Peyer's patch (tissue), 4 donors: ENCODE measurements at regions not wholly inside any gene's neighbourhood (a gene's known extent, or its start where the extent isn't known, plus 50 kb on each side); places are given as distances from the start of the nearest gene placed in this dataset.
"Not testable (repeated sequence)": the region's sequence is repeated elsewhere in the genome, so short reads cannot be mapped to it uniquely, and the experiment has no call there.

ENCODE experiments used
- DNase-seq, 3 donors: peaks; one replicate each; pipeline ENCODE4 v3.0.0-alpha.2; 2017 to 2019
- H3K27ac ChIP-seq, 4 donors: fragments of 200-600 bp; sonication (generic); one replicate each; pipeline ENCODE4 v1.5.1; 2016 to 2019
- H3K27me3 ChIP-seq, 2 donors: fragments of 200-600 bp; sonication (generic); one replicate each; pipeline ENCODE4 v1.5.1; 2019
- H3K36me3 ChIP-seq, 3 donors: fragments of 200-600 bp; sonication (generic); one replicate each; pipeline ENCODE4 v1.5.1; 2016 to 2019
- H3K4me1 ChIP-seq, 4 donors: fragments of 200-600 bp; sonication (generic); one replicate each; pipeline ENCODE4 v1.5.1; 2016 to 2019
- H3K4me3 ChIP-seq, 4 donors: fragments of 200-600 bp; sonication (generic); 1 replicate in 3 of 4; 2 replicates in 1 of 4; pipeline ENCODE4 v1.5.1; 2016 to 2019; ENCODE audit warnings: mild to moderate bottlenecking in 1 of 4
- H3K9me3 ChIP-seq, 4 donors: fragments of 200-600 bp; sonication (generic); one replicate each; pipeline ENCODE4 v1.5.1; 2016 to 2019; ENCODE audit warnings: mild to moderate bottlenecking in 1 of 4
- POLR2A ChIP-seq, 2 donors: fragments of 450-650 bp; IDR thresholded peaks; one replicate each; pipeline ENCODE4 v1.5.1; 2017; ENCODE audit warnings: antibody characterized with exemption in 2 of 2, mild to moderate bottlenecking in 2 of 2, moderate library complexity in 2 of 2
- TF ChIP-seq, protein P1 (sequence below), 6 experiments: fragments of 450-650 bp in 4 of 6; fragments of 200-600 bp in 2 of 6; sonication (generic) in 1 of 6; IDR thresholded peaks; one replicate each; pipeline ENCODE4 v1.5.1; 2017 to 2019; ENCODE audit warnings: antibody characterized with exemption in 6 of 6, mild to moderate bottlenecking in 3 of 6, moderate library complexity in 1 of 6

DNA sequence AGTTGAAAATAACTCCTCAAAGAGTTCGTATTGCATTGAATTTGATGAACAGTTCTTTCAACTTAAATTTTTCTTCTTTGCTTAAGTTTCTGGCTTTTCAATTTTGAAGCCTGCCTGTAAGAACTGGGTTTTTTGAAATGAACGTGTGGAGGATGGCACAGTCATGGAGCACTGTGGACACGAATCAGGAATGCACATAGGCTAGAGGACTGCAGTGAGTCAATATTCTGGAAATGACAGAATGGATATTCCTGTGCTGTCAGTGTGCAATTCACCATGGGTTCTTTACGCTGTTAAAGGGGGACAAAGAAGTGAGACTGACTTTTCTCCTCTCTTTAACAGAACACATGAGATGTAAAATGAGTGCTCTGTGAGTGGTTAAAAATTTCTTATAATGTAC lies 368.0 kb upstream of the AGA start:
- Histone ChIP-seq H3K27ac (no peak overlapping the region), H3K4me3 (no peak overlapping the region), H3K36me3 (no peaks in the 10 kb centered on the region), H3K27me3 (no peaks in the 10 kb centered on the region), H3K4me1 (peaks cover 0 to 4% (median 2%) of the 10 kb centered on the region in 4 donors), H3K9me3 (no peaks in the 10 kb centered on the region)
- DNase-seq, result no peak
- TF ChIP-seq, protein P1, sequence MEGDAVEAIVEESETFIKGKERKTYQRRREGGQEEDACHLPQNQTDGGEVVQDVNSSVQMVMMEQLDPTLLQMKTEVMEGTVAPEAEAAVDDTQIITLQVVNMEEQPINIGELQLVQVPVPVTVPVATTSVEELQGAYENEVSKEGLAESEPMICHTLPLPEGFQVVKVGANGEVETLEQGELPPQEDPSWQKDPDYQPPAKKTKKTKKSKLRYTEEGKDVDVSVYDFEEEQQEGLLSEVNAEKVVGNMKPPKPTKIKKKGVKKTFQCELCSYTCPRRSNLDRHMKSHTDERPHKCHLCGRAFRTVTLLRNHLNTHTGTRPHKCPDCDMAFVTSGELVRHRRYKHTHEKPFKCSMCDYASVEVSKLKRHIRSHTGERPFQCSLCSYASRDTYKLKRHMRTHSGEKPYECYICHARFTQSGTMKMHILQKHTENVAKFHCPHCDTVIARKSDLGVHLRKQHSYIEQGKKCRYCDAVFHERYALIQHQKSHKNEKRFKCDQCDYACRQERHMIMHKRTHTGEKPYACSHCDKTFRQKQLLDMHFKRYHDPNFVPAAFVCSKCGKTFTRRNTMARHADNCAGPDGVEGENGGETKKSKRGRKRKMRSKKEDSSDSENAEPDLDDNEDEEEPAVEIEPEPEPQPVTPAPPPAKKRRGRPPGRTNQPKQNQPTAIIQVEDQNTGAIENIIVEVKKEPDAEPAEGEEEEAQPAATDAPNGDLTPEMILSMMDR (IDR thresholded peaks at IDR 0.05), result no peak
- no peak for TF ChIP-seq POLR2A (IDR thresholded peaks at IDR 0.05)

DNA sequence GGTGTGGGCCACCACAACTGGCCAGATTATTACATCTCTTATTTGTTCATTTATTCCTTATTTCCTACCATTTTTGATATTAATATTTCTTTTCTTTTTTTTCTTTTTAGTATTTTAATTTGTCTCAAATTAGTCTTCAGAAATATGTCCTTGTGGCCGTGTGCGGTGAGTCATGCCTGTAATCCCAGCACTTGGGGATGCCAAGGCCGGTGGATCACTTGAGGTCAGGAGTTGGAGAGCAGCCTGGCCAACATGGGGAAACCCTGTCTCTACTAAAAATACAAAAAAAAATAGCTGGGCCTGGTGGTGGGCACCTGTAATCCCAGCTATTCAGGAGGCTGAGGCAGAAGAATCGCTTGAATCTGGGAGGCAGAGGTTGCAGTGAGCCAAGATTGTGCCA lies 376.2 kb upstream of the AGA start:
- H3K27ac ChIP-seq, H3K9me3 ChIP-seq, H3K27me3 ChIP-seq, H3K4me3 ChIP-seq, H3K4me1 ChIP-seq, H3K36me3 ChIP-seq, DNase-seq: not testable (repeated sequence)

DNA sequence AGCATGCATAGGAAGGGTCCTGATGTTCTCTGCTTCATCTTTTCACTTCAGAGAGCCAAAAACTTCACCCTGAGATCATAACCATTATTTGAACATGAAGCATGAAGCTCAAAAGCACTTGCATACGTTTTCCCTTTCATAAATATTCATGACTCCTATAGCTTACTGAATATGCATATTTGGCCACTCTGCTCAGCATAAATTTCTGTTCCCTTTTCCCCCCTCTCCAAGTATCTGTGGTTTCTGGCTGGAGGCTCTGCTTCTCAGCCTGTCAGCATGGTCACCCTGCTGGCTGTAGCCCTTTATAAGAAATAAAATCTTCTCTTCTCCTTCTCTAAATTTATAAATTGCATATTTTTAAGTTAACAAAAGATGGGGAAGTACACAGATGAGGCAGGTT lies 384.7 kb upstream of the AGA start:
- H3K4me3 ChIP-seq, result no peak overlapping the region

DNA sequence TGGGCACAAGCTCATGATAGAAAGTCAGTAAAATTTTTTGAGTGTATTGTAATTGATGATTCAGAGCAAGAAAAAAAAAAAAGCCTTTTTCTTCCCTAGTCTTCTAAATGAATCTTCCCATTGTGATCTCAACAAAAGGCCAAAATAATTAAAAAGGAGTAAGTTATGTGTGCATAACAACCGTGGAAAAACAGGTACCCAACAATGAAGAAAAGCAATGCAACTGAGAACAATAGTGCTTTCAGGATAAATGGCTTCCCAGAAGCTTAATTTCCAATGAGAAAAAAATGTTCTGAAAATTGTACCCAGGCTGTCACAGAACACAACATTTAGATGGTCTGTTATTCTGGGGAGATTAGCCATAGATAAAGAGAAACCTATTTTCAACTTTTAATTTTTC lies 399.0 kb upstream of the AGA start:
- TF ChIP-seq, protein P1 (IDR thresholded peaks at IDR 0.05), result no peak
- no peak for TF ChIP-seq POLR2A (IDR thresholded peaks at IDR 0.05)
- no peaks in the 10 kb centered on the region for H3K4me1 ChIP-seq
- DNase-seq, result no peak
- H3K27me3 ChIP-seq, result no peaks in the 10 kb centered on the region
- H3K4me3 ChIP-seq, result no peak overlapping the region
- no peaks in the 10 kb centered on the region for H3K9me3 ChIP-seq
- no peak overlapping the region for H3K27ac ChIP-seq
- no peaks in the 10 kb centered on the region for H3K36me3 ChIP-seq

More for the DNA sequence above, 384.7 kb upstream of the AGA start:
- TF ChIP-seq, protein P1 (IDR thresholded peaks at IDR 0.05), result no peak
- TF ChIP-seq POLR2A (IDR thresholded peaks at IDR 0.05), result no peak
- Histone ChIP-seq H3K9me3 (peaks cover 0 to 4% (median 0%) of the 10 kb centered on the region in 4 donors), H3K27me3 (no peaks in the 10 kb centered on the region), H3K4me1 (no peaks in the 10 kb centered on the region), H3K36me3 (no peaks in the 10 kb centered on the region), H3K27ac (no peak overlapping the region)
- DNase-seq, result no peak

DNA sequence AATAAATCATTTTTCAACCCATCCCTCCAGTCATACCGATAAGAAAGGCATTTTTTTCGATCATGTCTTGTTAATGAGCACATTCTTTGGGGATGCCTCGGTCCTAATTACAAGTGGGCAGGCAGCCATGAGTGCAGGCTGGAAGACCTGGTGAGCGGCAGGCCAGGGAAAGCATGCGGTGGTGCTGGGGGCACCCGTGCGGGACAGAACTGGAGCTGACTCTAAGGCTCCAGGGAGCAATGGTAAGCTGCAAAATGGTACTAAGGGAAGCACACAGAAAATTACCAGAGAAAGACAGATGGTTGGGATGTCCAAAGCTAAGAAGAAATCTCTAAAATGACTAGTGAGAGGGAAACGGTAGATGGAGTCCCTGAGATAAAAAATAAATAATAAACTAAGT lies 411.0 kb upstream of the AGA start:
- Histone ChIP-seq H3K27me3 (no peaks in the 10 kb centered on the region), H3K4me1 (no peaks in the 10 kb centered on the region), H3K4me3 (no peak overlapping the region), H3K36me3 (no peaks in the 10 kb centered on the region), H3K27ac (no peak overlapping the region), H3K9me3 (peaks cover 0 to 4% (median 0%) of the 10 kb centered on the region in 4 donors)
- DNase-seq, result no peak
- TF ChIP-seq POLR2A (IDR thresholded peaks at IDR 0.05), result no peak
- TF ChIP-seq, protein P1 (IDR thresholded peaks at IDR 0.05), result no peak

DNA sequence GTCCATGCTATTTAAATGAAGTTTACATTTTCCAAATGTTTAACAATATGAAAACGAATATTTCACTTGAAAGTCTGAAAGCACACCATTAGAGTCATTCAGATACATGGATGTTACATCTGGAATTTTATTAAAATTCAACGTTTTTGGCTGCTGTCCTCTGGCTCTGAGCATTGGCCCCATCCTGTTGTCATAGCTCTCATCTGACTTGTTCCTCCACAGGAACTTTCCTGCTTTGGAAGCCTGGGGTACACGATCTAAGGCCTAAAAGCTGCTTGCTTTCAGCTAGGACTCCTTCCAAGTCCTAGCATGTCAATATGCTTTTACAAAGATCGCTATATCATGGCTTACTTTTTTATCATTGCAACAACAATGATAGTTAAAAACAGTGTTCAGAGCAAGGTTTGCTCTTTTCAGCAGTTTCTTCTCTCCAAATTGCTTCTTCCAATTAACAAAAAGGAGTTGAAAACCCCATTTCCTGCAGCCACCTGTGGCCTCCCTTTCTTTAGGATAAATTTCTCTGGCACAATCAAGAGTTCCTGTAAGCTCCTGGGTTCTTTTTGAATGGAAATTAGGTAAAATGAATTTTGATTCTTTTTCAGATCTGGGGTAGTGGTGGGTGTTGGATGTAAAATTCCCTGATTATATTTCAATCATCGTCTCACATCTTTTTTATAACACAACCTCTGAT lies 413.4 kb upstream of the AGA start:
- Histone ChIP-seq H3K27me3 (no peaks in the 10 kb centered on the region), H3K4me3 (no peak overlapping the region), H3K27ac (no peak overlapping the region), H3K4me1 (no peaks in the 10 kb centered on the region), H3K36me3 (no peaks in the 10 kb centered on the region), H3K9me3 (no peaks in the 10 kb centered on the region)
- no peak for DNase-seq
- TF ChIP-seq, protein P1 (IDR thresholded peaks at IDR 0.05), result no peak
- no peak for TF ChIP-seq POLR2A (IDR thresholded peaks at IDR 0.05)
